HAP-1 (cell line): ENCODE measurements at regions not wholly inside any gene's neighbourhood (a gene's known extent, or its start where the extent isn't known, plus 50 kb on each side); places are given as distances from the start of the nearest gene placed in this dataset.
"Not testable (repeated sequence)": the region's sequence is repeated elsewhere in the genome, so short reads cannot be mapped to it uniquely, and the experiment has no call there.

Experiments used
- DNase-seq, 2 experiments: peaks; one replicate each; pipeline ENCODE4 v3.0.0-alpha.2; 2016 to 2020; ENCODE audit warnings: low spot score in 2 of 2
- H3K27me3 ChIP-seq: fragments of 250-450 bp; sonication (Bioruptor Pico); 2 replicates; pipeline ENCODE4 v1.5.1; 2020; ENCODE audit warnings: low read depth, mild to moderate bottlenecking, moderate library complexity
- H3K36me3 ChIP-seq: fragments of 250-450 bp; sonication (Bioruptor Pico); replicated peaks from 2 replicates; pipeline ENCODE4 v1.5.1; 2020; ENCODE audit warnings: mild to moderate bottlenecking
- H3K4me1 ChIP-seq: fragments of 250-450 bp; sonication (Bioruptor Pico); 2 replicates; pipeline ENCODE4 v1.5.1; 2020; ENCODE audit warnings: mild to moderate bottlenecking
- H3K4me3 ChIP-seq: fragments of 250-450 bp; sonication (Bioruptor Pico); 2 replicates; pipeline ENCODE4 v1.5.1; 2020; ENCODE audit warnings: mild to moderate bottlenecking, moderate library complexity
- H3K9me3 ChIP-seq: fragments of 250-450 bp; sonication (Bioruptor Pico); 2 replicates; pipeline ENCODE4 v1.5.1; 2020; ENCODE audit warnings: mild to moderate bottlenecking, moderate library complexity
- in situ Hi-C: fragments of 300-500 bp; cut with MboI; formaldehyde crosslinking; loops from 3 replicates; pipeline ENCODE4 v1.14.3; 2020; ENCODE audit warnings: low sequenced_read_pairs, inconsistent platforms, mixed read lengths

DNA sequence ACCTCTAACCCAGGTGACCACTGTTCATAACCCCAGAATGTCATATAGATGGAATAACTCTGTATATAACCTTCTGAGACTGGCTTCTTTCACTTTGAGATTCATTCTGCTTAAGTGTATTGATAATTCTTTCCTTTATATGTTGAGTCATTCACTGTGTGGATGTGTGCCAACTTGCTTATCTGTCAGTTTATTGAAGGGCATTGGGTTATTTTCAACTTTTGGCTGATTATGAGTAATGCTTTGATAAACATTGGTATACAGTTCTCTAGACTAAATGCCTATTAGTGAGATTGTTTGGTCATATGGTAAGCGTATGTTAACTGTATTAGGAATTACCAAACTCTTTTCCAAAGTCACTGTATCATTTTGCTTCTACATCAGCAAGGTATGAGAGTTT, 453.4 kb upstream of the SPTLC3 start:
- no peaks in the 10 kb centered on the region for H3K36me3 ChIP-seq
- no peaks in the 10 kb centered on the region for H3K4me1 ChIP-seq
- in situ Hi-C loops, result no loop called here
- H3K4me3 ChIP-seq, result no peak overlapping the region
- no peaks in the 10 kb centered on the region for H3K27me3 ChIP-seq
- DNase-seq, result no peak
- no peaks in the 10 kb centered on the region for H3K9me3 ChIP-seq

GRCh38 chr20:12555849-12556248, 452.9 kb upstream of the SPTLC3 start:
- H3K27me3 ChIP-seq, H3K4me3 ChIP-seq, DNase-seq, H3K9me3 ChIP-seq, H3K4me1 ChIP-seq, in situ Hi-C loops, H3K36me3 ChIP-seq: not testable (repeated sequence)

GRCh38 chr20:12557224-12557623, 451.5 kb upstream of the SPTLC3 start:
- no peak for DNase-seq
- Histone ChIP-seq H3K27me3 (no peaks in the 10 kb centered on the region), H3K4me1 (no peaks in the 10 kb centered on the region), H3K36me3 (no peaks in the 10 kb centered on the region), H3K9me3 (no peaks in the 10 kb centered on the region), H3K4me3 (no peak overlapping the region)
- in situ Hi-C loops, result no loop called here

DNA sequence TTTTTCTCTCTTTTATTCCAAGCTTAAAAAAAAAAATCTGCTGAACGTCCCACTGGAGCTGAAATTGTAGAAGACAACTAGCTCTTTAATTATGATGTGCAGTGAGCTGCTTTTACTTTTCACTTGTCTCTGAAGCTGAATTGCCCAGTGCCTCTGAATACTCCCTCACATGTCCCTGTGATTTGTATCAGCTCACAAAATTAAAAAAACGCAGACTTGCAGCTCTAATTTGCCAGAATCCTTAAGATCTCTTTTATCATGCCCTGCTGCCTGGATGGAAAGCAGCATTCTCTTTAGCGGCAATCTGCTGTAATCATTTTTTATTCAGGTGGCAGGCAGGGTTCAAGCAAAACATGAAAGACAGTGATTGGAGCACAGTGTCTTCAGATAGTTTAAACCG, 443.8 kb upstream of the SPTLC3 start:
- no peak overlapping the region for H3K4me3 ChIP-seq
- in situ Hi-C loops, result no loop called here
- H3K36me3 ChIP-seq, result no peaks in the 10 kb centered on the region
- no peaks in the 10 kb centered on the region for H3K4me1 ChIP-seq
- H3K27me3 ChIP-seq, result no peaks in the 10 kb centered on the region
- H3K9me3 ChIP-seq, result no peaks in the 10 kb centered on the region
- no peak for DNase-seq

- Histone ChIP-seq H3K4me3 (no peak overlapping the region), H3K9me3 (no peaks in the 10 kb centered on the region), H3K36me3 (no peaks in the 10 kb centered on the region), H3K27me3 (no peaks in the 10 kb centered on the region), H3K4me1 (no peaks in the 10 kb centered on the region)
- no peak for DNase-seq
- in situ Hi-C loops, result no loop called here
Measured at GRCh38 chr20:12566596-12566995, 442.2 kb upstream of the SPTLC3 start.

GRCh38 chr20:12570371-12570770, 438.4 kb upstream of the SPTLC3 start:
- DNase-seq, result peak; percentile 60 to 62
- Histone ChIP-seq H3K4me3 (no peak overlapping the region), H3K27me3 (no peaks in the 10 kb centered on the region)

GRCh38 chr20:12573442-12573841, 435.3 kb upstream of the SPTLC3 start:
- Histone ChIP-seq H3K4me3 (no peak overlapping the region), H3K36me3 (no peaks in the 10 kb centered on the region), H3K27me3 (no peaks in the 10 kb centered on the region), H3K4me1 (no peaks in the 10 kb centered on the region), H3K9me3 (no peaks in the 10 kb centered on the region)
- in situ Hi-C loops, result no loop called here
- DNase-seq, result no peak

More at GRCh38 chr20:12570371-12570770, 438.4 kb upstream of the SPTLC3 start:
- H3K36me3 ChIP-seq, result no peaks in the 10 kb centered on the region
- no peaks in the 10 kb centered on the region for H3K4me1 ChIP-seq
- in situ Hi-C loops, result no loop called here
- H3K9me3 ChIP-seq, result no peaks in the 10 kb centered on the region

DNA sequence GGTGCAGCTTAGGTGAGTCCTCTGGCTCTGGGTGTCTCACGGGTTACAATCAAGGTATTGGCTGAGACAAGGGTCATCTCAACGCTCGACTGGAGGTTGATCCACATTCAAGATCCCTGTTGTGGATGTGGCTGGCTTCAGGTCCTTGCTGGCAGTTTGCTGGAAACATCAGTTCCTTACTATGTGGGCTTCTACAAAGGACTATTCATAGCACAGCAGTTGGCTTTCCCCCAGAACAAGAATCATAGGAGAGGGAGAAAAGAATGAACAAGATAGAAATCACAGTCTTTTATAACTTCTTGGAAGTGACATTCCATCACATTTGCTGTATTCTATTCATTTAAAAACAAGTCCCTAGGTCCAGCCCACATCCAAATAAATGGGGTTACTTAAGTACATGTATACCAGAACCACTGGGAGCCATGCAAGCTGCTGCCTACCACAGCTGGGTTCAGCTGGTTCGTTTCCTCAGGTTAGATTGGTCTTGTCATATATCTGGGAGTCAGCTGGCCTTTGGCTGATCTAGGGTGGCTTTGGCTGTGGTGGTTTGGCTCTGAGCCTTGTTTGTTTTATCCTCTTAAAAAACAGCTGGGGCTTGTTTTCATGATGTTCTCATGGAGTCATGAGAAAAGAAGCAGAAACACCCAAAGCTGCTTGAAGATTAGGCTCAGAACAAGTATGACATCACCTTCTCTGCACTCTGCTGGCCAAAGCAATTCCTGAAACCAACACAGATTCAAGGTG, 433.2 kb upstream of the SPTLC3 start:
- no peaks in the 10 kb centered on the region for H3K9me3 ChIP-seq
- DNase-seq, result no peak
- no peak overlapping the region for H3K4me3 ChIP-seq
- no peaks in the 10 kb centered on the region for H3K4me1 ChIP-seq
- in situ Hi-C loops, result no loop called here
- H3K27me3 ChIP-seq, result no peaks in the 10 kb centered on the region
- no peaks in the 10 kb centered on the region for H3K36me3 ChIP-seq

DNA sequence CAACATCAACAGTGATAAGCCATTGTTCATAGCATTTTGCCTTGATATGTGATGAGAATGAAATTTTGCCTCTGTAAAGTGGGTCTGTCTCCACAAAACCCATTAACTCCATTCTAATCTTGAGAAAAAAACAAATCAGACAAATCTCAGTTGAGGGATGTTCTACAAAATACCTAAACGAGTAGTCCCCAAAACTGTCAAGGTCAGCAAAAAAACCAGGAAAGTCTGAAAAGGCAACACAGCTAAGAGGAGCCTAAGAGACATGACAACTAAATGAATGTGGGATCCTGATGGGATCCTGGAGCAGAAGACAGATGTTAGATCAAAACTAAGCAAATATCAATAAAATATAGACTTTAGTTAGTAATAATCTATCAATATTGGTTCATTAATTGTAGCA, 431.6 kb upstream of the SPTLC3 start:
- Histone ChIP-seq H3K9me3 (no peaks in the 10 kb centered on the region), H3K4me3 (no peak overlapping the region), H3K4me1 (no peaks in the 10 kb centered on the region), H3K36me3 (no peaks in the 10 kb centered on the region), H3K27me3 (no peaks in the 10 kb centered on the region)
- in situ Hi-C loops, result no loop called here
- DNase-seq, result no peak

DNA sequence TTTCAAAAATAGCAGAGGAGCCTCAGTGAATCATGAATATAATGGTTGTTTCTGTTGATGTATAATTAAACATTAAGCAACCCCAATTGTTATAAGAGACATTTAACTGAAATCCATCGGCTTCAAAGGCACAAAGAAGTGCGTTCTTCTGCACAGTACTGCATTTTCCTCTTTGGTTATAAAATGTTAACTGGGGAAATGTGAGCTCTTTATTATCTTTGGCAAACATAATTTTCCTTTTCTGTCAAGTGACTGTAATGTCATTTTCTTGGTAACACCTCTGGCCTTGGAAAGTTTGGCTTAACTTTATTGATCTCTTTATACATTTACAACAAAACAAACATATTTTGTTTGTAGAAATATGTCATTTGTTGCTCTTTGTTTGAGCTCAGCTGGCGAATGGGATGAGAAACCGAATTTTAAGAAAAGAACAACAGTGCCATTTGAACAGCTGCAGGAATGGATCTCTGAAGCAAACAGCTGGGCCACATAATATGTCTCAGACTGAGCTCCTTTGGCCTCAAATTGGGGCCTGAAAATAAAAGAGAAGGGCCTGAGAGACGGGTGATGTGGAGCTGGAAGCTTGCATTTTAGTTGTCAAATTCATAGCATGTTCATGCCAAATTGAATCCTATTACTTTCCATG, 427.0 kb upstream of the SPTLC3 start:
- in situ Hi-C loops, result no loop called here
- DNase-seq, result no peak
- H3K4me3 ChIP-seq, result no peak overlapping the region
- H3K9me3 ChIP-seq, result no peaks in the 10 kb centered on the region
- H3K36me3 ChIP-seq, result no peaks in the 10 kb centered on the region
- H3K27me3 ChIP-seq, result no peaks in the 10 kb centered on the region
- H3K4me1 ChIP-seq, result no peaks in the 10 kb centered on the region

GRCh38 chr20:12582710-12583109, 426.1 kb upstream of the SPTLC3 start:
- H3K36me3 ChIP-seq, H3K4me3 ChIP-seq, in situ Hi-C loops, DNase-seq, H3K27me3 ChIP-seq, H3K9me3 ChIP-seq, H3K4me1 ChIP-seq: not testable (repeated sequence)

- H3K9me3 ChIP-seq, result no peaks in the 10 kb centered on the region
- no peaks in the 10 kb centered on the region for H3K36me3 ChIP-seq
- no peak for DNase-seq
- H3K4me1 ChIP-seq, result no peaks in the 10 kb centered on the region
- in situ Hi-C loops, result no loop called here
- H3K4me3 ChIP-seq, result no peak overlapping the region
- no peaks in the 10 kb centered on the region for H3K27me3 ChIP-seq
Measured at GRCh38 chr20:12591949-12592470, 416.8 kb upstream of the SPTLC3 start.

GRCh38 chr20:12592756-12593155, 416.0 kb upstream of the SPTLC3 start:
- no peaks in the 10 kb centered on the region for H3K36me3 ChIP-seq
- no peak overlapping the region for H3K4me3 ChIP-seq
- H3K4me1 ChIP-seq, result no peaks in the 10 kb centered on the region
- in situ Hi-C loops, result no loop called here
- no peaks in the 10 kb centered on the region for H3K9me3 ChIP-seq
- H3K27me3 ChIP-seq, result no peaks in the 10 kb centered on the region
- no peak for DNase-seq

DNA sequence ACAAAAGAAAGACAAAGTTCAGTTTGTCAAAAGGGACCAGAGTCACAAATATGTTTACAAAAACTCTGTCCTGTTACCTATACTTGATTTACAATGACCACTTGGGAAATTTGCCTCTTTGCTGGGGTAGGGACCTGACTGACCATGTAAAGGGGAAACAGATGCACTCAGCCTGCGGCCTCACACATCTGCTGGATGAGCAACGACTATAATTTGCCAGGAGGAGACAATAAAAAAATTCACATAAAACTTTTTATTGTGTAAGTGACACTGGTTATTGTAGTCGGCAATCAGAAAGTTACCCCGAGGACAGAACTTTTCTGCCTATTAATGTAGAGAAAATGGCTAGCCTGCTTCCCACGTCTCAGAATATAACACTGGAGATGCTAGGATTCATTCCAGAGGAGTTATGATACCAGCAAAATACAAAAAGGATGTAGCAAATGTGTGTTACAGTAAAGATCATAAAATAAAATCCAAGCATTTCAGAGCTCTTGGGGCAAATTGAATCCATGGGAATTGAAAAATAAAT, 415.4 kb upstream of the SPTLC3 start:
- in situ Hi-C loops, result no loop called here
- Histone ChIP-seq H3K36me3 (no peaks in the 10 kb centered on the region), H3K4me1 (no peaks in the 10 kb centered on the region), H3K27me3 (no peaks in the 10 kb centered on the region), H3K9me3 (no peaks in the 10 kb centered on the region), H3K4me3 (no peak overlapping the region)
- DNase-seq, result no peak
